Hepatocyte (in vitro differentiated cells): ENCODE measurements at regions not wholly inside any gene's neighbourhood (a gene's known extent, or its start where the extent isn't known, plus 50 kb on each side); places are given as distances from the start of the nearest gene placed in this dataset.

Experiments used
- CTCF ChIP-seq: fragments of 200-600 bp; sonication (generic); IDR thresholded peaks from 2 replicates; pipeline ENCODE4 v1.5.1; 2016; ENCODE audit warnings: antibody characterized with exemption, mild to moderate bottlenecking; ENCODE audit not compliant: poor library complexity
- EZH2 ChIP-seq: fragments of 200-600 bp; sonication (generic); IDR thresholded peaks from 2 replicates; pipeline ENCODE4 v1.6.1; 2016; ENCODE audit warnings: antibody characterized with exemption, mild to moderate bottlenecking, borderline replicate concordance
- EZH2phosphoT487 ChIP-seq: fragments of 200-600 bp; sonication (generic); IDR thresholded peaks from one replicate; pipeline ENCODE4 v1.6.1; 2018; ENCODE audit warnings: antibody characterized with exemption, mild to moderate bottlenecking, low read depth, moderate library complexity; ENCODE audit not compliant: unreplicated experiment, severe bottlenecking

GRCh38 chr5:153094333-153094732, 396.1 kb upstream of the GRIA1 start:
- TF ChIP-seq CTCF: no peak
- no peak for TF ChIP-seq EZH2
- TF ChIP-seq EZH2phosphoT487: no peak
